Calu3 (cell line): ENCODE measurements at regions not wholly inside any gene's neighbourhood (a gene's known extent, or its start where the extent isn't known, plus 50 kb on each side); places are given as distances from the start of the nearest gene placed in this dataset.
A peak's percentile ranks its signal among the peaks of the same experiment; 100 is the strongest.

Experiments used
- BruUV-seq: library from RNA; stranded (reverse); fragments of 400-500 nt; replicated peaks from 2 replicates; lab custom pipeline; 2021; lab: Mats Ljungman, UMichigan
- CTCF ChIA-PET: fragments of 300-600 bp; sonication (Branson Sonifier 250); formaldehyde crosslinking; loops from one replicate; lab custom pipeline; 2022; ENCODE audit warnings: antibody characterized with exemption; lab: Charles Lee
- DNase-seq: peaks from one replicate; pipeline ENCODE4 v3.0.0; 2022
- H3K27ac Mint-ChIP-seq: one replicate; pipeline ENCODE4 v1.8.0; 2022; ENCODE audit warnings: mixed read lengths; ENCODE audit not compliant: unreplicated experiment
- H3K27me3 Mint-ChIP-seq: one replicate; pipeline ENCODE4 v1.8.0; 2022; ENCODE audit warnings: mixed read lengths; ENCODE audit not compliant: unreplicated experiment
- H3K36me3 Mint-ChIP-seq: one replicate; pipeline ENCODE4 v1.8.0; 2022; ENCODE audit warnings: mild to moderate bottlenecking, moderate library complexity, mixed read lengths; ENCODE audit not compliant: insufficient read depth, unreplicated experiment
- H3K4me1 Mint-ChIP-seq: one replicate; pipeline ENCODE4 v1.8.0; 2022; ENCODE audit warnings: mild to moderate bottlenecking, low read depth, mixed read lengths; ENCODE audit not compliant: unreplicated experiment
- H3K4me3 Mint-ChIP-seq: one replicate; pipeline ENCODE4 v1.8.0; 2022; ENCODE audit warnings: mild to moderate bottlenecking, low read depth, moderate library complexity, mixed read lengths; ENCODE audit not compliant: unreplicated experiment
- H3K9me3 Mint-ChIP-seq: one replicate; pipeline ENCODE4 v1.8.0; 2022; ENCODE audit warnings: low read depth, mixed read lengths; ENCODE audit not compliant: unreplicated experiment
- intact Hi-C: fragments of 100-400 bp; cut with micrococcal nuclease; formaldehyde crosslinking; loops from one replicate; pipeline ENCODE4 v1.10.0; 2022; ENCODE audit not compliant: unreplicated experiment
- TF ChIP-seq, protein P1 (sequence below): fragments of 200-600 bp; IDR thresholded peaks from one replicate; pipeline ENCODE4 v1.8.0; 2022; ENCODE audit warnings: antibody characterized with exemption; ENCODE audit not compliant: unreplicated experiment

DNA sequence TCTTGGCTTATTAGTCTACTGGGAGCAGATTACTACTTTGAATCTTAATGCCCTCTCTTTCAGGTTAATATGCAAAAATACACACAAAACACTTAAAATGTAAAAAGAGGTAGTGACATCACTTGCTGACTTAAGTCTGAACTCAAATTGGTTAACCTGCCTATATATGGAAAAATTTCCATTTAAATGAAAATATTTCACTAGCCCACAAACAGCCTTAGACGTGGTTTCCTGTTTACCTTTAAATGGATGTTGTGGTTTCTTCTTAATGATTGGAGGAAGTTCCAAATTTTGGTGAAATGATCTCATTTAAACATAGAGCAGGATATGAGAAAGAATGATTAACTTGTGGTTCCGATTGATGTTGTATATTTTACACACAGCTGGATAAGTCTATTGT, 553.7 kb downstream of the CD109 start:
- no peaks in the 10 kb centered on the region for H3K27me3 Mint-ChIP-seq
- H3K27ac Mint-ChIP-seq, result peak overlapping the region; percentile 78
- peaks cover 25% of the 10 kb centered on the region for H3K36me3 Mint-ChIP-seq
- no peak overlapping the region for H3K4me3 Mint-ChIP-seq
- CTCF ChIA-PET, result interaction anchor here (0.6 to 2.3 kb wide), 3 partner anchors 27 to 482 kb away, joined by 3 to 16 read pairs (median 12); no protein-coding TSS in a partner anchor
- peaks cover 48% of the 10 kb centered on the region for H3K4me1 Mint-ChIP-seq
- no peak for DNase-seq
- TF ChIP-seq, protein P1, sequence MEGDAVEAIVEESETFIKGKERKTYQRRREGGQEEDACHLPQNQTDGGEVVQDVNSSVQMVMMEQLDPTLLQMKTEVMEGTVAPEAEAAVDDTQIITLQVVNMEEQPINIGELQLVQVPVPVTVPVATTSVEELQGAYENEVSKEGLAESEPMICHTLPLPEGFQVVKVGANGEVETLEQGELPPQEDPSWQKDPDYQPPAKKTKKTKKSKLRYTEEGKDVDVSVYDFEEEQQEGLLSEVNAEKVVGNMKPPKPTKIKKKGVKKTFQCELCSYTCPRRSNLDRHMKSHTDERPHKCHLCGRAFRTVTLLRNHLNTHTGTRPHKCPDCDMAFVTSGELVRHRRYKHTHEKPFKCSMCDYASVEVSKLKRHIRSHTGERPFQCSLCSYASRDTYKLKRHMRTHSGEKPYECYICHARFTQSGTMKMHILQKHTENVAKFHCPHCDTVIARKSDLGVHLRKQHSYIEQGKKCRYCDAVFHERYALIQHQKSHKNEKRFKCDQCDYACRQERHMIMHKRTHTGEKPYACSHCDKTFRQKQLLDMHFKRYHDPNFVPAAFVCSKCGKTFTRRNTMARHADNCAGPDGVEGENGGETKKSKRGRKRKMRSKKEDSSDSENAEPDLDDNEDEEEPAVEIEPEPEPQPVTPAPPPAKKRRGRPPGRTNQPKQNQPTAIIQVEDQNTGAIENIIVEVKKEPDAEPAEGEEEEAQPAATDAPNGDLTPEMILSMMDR, result no peak
- BruUV-seq, result no TSS peak
- H3K9me3 Mint-ChIP-seq, result no peaks in the 10 kb centered on the region
- intact Hi-C loops, result loop anchor here (2.0 to 10.0 kb wide), 2 partner anchors 159 to 955 kb away; partner anchors contain the start of gene COL12A1

DNA sequence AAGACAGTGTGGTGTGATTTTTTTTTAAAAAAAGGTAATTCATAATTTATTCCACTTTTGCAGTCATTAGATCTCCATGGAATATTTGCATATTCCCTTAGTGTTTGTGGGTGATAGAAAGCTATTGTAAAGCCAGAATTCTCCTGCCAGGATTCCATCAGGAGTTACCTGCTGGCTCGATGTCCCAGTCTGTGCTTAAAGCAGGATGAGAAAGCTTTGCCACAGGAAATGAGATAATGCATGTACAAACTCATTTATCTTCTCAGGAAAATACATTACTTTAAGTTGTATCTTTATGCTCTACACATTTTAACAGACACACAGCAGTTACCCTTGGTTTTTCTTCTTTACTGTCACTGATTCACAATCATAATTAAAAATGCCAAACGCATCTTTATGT, 553.0 kb downstream of the CD109 start:
- DNase-seq, result no peak
- Mint-ChIP-seq H3K36me3 (peaks cover 25% of the 10 kb centered on the region), H3K4me1 (peaks cover 48% of the 10 kb centered on the region), H3K27ac (peak overlapping the region; percentile 78), H3K27me3 (no peaks in the 10 kb centered on the region), H3K9me3 (no peaks in the 10 kb centered on the region), H3K4me3 (no peak overlapping the region)
- TF ChIP-seq, protein P1, result no peak
- intact Hi-C loops, result no loop called here
- CTCF ChIA-PET, result interaction anchor here (1.3 kb wide), 1 partner anchor 70 kb away, joined by 4 read pairs; no protein-coding TSS in a partner anchor
- no TSS peak for BruUV-seq

DNA sequence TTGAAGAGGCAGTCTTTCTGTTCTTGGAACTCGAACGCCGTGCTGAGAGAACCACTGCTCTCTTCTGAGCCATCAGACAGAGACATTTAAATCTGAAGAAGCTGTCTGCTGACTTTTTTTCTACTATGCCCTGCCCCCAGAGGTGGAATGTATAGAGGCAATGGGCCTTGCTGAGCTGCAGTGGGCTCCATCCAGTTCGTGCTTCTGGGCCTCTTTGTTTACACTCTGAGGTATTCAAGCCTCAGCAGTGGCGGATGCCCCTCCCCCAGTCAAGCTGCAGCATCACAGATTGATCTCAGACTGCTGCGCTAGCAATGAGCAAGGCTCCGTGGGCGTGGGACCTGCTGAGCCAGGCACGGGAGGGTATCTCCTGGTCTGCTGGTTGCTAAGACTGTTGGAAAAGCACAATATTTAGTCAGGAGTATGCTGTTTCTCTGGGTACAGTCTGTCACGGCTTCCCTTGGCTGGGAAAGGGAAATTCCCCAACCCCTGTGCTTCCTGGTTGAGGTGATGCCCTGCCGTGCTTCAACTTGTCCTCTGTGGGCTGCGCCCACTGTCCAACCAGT, 526.8 kb downstream of the CD109 start:
- TSS peak; percentile 88 for BruUV-seq
- CTCF ChIA-PET, result interaction anchor here (1.6 to 2.0 kb wide), 2 partner anchors 28 to 131 kb away, joined by 5 to 16 read pairs; no protein-coding TSS in a partner anchor
- TF ChIP-seq, protein P1, result no peak
- intact Hi-C loops, result no loop called here
- Mint-ChIP-seq H3K4me1 (peaks cover 7% of the 10 kb centered on the region), H3K36me3 (no peaks in the 10 kb centered on the region), H3K9me3 (no peaks in the 10 kb centered on the region), H3K27me3 (no peaks in the 10 kb centered on the region), H3K27ac (peak overlapping the region; percentile 30), H3K4me3 (peak overlapping the region; percentile 29)
- peak; percentile 70 for DNase-seq

DNA sequence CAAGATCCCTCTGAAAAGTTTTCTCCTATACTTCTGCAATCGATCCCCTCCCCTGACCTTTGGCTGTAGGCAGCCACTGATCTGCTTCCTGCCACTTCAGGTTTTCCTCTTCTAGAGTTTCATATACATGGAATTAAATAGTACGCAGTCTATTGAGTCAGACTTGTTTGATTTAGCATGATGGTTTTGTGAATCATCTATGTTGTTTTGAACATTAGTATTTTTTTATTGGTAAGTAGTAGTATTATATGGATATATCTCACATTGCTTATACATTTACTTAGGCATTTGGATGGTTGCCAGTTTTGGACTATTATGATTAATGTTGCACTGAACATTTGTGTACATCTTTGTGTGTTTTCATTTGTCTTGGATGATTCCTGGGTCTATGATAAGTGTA, 518.0 kb downstream of the CD109 start:
- Mint-ChIP-seq H3K9me3 (peaks cover 4% of the 10 kb centered on the region), H3K36me3 (no peaks in the 10 kb centered on the region), H3K4me1 (peaks cover 10% of the 10 kb centered on the region), H3K4me3 (no peak overlapping the region), H3K27ac (no peak overlapping the region), H3K27me3 (no peaks in the 10 kb centered on the region)
- TF ChIP-seq, protein P1, result no peak
- BruUV-seq, result no TSS peak
- intact Hi-C loops, result no loop called here
- CTCF ChIA-PET, result no interaction called here
- peak; percentile 31 for DNase-seq
